Right cardiac atrium (tissue), 5 donors: ENCODE measurements at regions not wholly inside any gene's neighbourhood (a gene's known extent, or its start where the extent isn't known, plus 50 kb on each side); places are given as distances from the start of the nearest gene placed in this dataset.

Experiments
- ATAC-seq, 2 donors: fragments of 200-7000 bp; cut with Tn5 transposase; one replicate each; pipeline versions ENCODE4 v1.8.0 to v1.9.1; 2020; ENCODE audit warnings: moderate library complexity in 2 of 2, mild to moderate bottlenecking in 1 of 2
- DNase-seq, 3 donors: peaks; one replicate each; pipeline ENCODE4 v3.0.0-alpha.2; 2020
- H3K27ac ChIP-seq: one replicate; pipeline ENCODE4 v1.5.1; 2013; ENCODE audit warnings: mild to moderate bottlenecking, low read length, control low read depth, moderate library complexity
- H3K27me3 ChIP-seq: one replicate; pipeline ENCODE4 v1.6.1; 2013; ENCODE audit not compliant: control insufficient read depth, insufficient read depth
- H3K4me1 ChIP-seq: one replicate; pipeline ENCODE4 v1.6.1; 2013; ENCODE audit warnings: low read length; ENCODE audit not compliant: control insufficient read depth, insufficient read depth
- H3K4me3 ChIP-seq: one replicate; pipeline ENCODE4 v1.5.1; 2013; ENCODE audit warnings: low read length, control low read depth
- H3K9me3 ChIP-seq: one replicate; pipeline ENCODE4 v1.6.1; 2013; ENCODE audit warnings: low read length; ENCODE audit not compliant: control insufficient read depth
- WGBS: extraction: QIAGEN DNeasy Blood & Tissue Kit; methylation state at CpG from one replicate; pipeline ENCODE4 v1.1.7; 2013; 5-methylcytosine and 5-hydroxymethylcytosine counted together
- intact Hi-C, 4 donors: fragments of 100-400 bp; cut with DNase I; formaldehyde crosslinking; loops; one replicate each; pipeline versions ENCODE4 v1.11.0 to v1.14.0; 2022 to 2023
- donor health status: healthy with polysubstance abuse.
- donor health status: DM: no; HTN: yes; CAD: no.
- donor health status: DM: no; HTN: no; CAD: no.
- donor health status: DM: no; HTN: yes; CAD: no; lungs with severe emphysema.
- donor health status: DM: yes; HTN: yes; CAD: no.

- H3K27ac ChIP-seq = no peak overlapping the region
- DNase-seq (no peak), ATAC-seq (no peak)
- no peaks in the 10 kb centered on the region for H3K9me3 ChIP-seq
- 46% methylated on average over 2 of the region's 2 CpGs for WGBS
- H3K27me3 ChIP-seq = no peaks in the 10 kb centered on the region
- intact Hi-C loops = no loop called here
- H3K4me3 ChIP-seq = no peak overlapping the region
- H3K4me1 ChIP-seq = no peaks in the 10 kb centered on the region
Measured at GRCh38 chr1:96363826-96364225, 357.8 kb upstream of the PTBP2 start.

DNA sequence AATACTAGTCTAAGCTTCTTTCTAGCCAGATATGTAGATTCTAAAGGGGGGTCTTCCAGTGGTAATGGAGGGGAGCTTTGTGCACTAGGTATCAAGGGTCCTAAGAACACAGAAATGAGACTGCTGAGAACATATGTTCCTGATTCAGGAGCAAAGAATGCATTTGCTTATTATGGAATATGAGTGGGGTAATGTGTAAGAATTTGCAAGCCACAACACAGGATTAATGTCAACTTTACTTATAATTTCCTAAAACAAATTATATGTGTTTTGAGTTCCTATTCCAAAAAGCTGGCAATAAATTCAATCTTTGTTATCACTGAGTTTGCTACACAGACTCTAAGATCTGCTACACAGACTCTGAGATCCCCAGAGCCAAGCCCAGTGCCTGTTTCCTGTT, 357.0 kb upstream of the PTBP2 start:
- no peaks in the 10 kb centered on the region for H3K9me3 ChIP-seq
- intact Hi-C loops = no loop called here
- no peaks in the 10 kb centered on the region for H3K4me1 ChIP-seq
- H3K27ac ChIP-seq = no peak overlapping the region
- ATAC-seq (no peak), DNase-seq (no peak)
- no peak overlapping the region for H3K4me3 ChIP-seq
- no peaks in the 10 kb centered on the region for H3K27me3 ChIP-seq

GRCh38 chr1:96365076-96365475, 356.5 kb upstream of the PTBP2 start:
- no peak for DNase-seq
- WGBS = 51% methylated on average over 1 of the region's 1 CpG
- no peaks in the 10 kb centered on the region for H3K27me3 ChIP-seq
- no peaks in the 10 kb centered on the region for H3K4me1 ChIP-seq
- no peak overlapping the region for H3K27ac ChIP-seq
- no peak overlapping the region for H3K4me3 ChIP-seq
- intact Hi-C loops = no loop called here
- no peak for ATAC-seq
- H3K9me3 ChIP-seq = no peaks in the 10 kb centered on the region

DNA sequence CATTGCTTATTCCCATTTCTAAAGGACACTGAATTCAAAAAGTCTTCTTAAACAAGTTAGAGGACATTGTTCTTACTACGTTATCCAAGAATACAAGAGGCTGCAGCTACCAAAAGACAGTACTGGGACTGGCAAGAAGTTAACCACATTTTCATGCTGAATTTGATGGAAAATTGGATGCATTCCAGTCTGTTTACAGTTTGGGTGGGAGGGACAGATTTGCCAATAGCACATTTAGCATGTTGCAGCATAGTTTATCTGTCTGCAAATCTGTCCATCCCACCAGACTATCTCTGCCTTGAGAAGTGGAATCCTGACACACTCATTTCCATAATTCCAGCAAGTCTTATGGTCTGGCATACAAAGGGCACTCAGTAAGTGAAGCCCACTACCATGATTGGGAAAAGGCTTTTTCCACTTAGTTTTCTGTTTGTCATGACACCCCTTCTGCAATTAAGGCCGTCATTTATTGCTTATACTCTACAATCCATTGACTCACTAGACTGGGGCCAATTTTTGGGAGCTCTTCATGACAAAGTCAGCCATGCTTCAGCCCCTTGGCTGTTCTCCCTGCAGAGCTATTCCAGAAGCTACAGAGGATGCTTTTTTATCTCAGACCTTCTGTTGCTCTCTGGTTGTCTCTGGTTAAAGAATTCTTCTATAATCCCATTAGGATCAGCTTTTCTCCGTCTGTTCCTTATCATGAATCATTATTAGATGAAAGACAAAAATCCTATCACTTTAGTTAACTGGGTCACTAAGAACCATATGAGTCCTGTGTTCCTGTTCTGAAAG, 355.8 kb upstream of the PTBP2 start:
- intact Hi-C loops = no loop called here
- DNase-seq = no peak
- Histone ChIP-seq H3K4me1 (no peaks in the 10 kb centered on the region), H3K27ac (no peak overlapping the region), H3K4me3 (no peak overlapping the region), H3K9me3 (no peaks in the 10 kb centered on the region), H3K27me3 (no peaks in the 10 kb centered on the region)
- 67% methylated on average over 3 of the region's 3 CpGs for WGBS
- ATAC-seq = no peak

DNA sequence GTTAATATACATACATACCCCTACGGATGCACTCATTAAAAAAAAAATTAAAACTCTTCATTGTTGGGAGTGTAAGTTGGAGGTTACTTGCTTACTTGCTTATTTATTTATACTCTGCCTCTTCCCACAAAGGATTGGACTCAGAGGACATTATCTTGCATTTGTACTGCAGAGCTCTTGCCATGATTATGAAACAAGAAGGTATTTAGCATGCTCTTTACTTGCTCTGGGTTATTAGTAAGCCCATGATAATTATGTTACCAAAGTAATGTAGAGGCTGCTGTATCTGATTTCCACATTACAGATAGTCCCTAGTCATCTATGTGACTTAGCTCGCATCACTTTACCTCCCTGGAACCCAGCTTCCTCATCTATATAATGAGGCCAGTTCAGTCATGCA, 355.1 kb upstream of the PTBP2 start:
- WGBS = 95% methylated on average over 2 of the region's 2 CpGs
- intact Hi-C loops = no loop called here
- DNase-seq (no peak), ATAC-seq (no peak)
- Histone ChIP-seq H3K4me1 (no peaks in the 10 kb centered on the region), H3K27ac (no peak overlapping the region), H3K4me3 (no peak overlapping the region), H3K9me3 (no peaks in the 10 kb centered on the region), H3K27me3 (no peaks in the 10 kb centered on the region)

DNA sequence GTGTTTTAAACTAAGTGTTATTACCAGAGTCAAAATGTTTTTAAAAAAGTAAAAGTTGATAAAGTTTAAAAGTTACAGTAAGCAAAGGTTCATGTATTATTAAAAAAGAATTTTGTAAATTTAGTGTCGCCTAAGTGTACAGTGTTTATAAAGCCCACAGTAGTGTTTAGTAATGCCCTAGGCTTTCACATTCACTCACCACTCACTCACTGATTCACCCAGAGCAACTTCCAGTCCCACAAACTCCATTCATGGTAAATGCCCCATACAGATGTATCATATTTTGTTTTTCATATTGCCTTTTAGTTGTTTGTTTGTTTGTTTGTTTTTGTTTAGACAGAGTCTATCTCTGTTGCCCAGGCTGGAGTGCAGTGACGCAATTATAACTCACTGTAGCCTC, 353.8 kb upstream of the PTBP2 start:
- DNase-seq = no peak

GRCh38 chr1:96370757-96371156, 350.8 kb upstream of the PTBP2 start:
- H3K27me3 ChIP-seq = no peaks in the 10 kb centered on the region
- no peak overlapping the region for H3K4me3 ChIP-seq
- H3K27ac ChIP-seq = no peak overlapping the region
- ATAC-seq = no peak
- no peak for DNase-seq
- H3K4me1 ChIP-seq = no peaks in the 10 kb centered on the region
- H3K9me3 ChIP-seq = no peaks in the 10 kb centered on the region
- WGBS = 58% methylated on average over 5 of the region's 5 CpGs
- intact Hi-C loops = no loop called here

More for the DNA sequence above, 353.8 kb upstream of the PTBP2 start:
- H3K27me3 ChIP-seq = no peaks in the 10 kb centered on the region
- no peak overlapping the region for H3K27ac ChIP-seq
- no peak for ATAC-seq
- H3K9me3 ChIP-seq = no peaks in the 10 kb centered on the region
- WGBS = 94% methylated on average over 2 of the region's 2 CpGs
- intact Hi-C loops = no loop called here
- no peak overlapping the region for H3K4me3 ChIP-seq
- H3K4me1 ChIP-seq = no peaks in the 10 kb centered on the region

- H3K27me3 ChIP-seq = no peaks in the 10 kb centered on the region
- 91% methylated on average over 1 of the region's 1 CpG for WGBS
- intact Hi-C loops = no loop called here
Measured at GRCh38 chr1:96372881-96373280, 348.7 kb upstream of the PTBP2 start.

GRCh38 chr1:96374076-96374762, 347.4 kb upstream of the PTBP2 start:
- H3K27me3 ChIP-seq = no peaks in the 10 kb centered on the region

More at GRCh38 chr1:96372881-96373280, 348.7 kb upstream of the PTBP2 start:
- H3K27ac ChIP-seq = no peak overlapping the region
- no peaks in the 10 kb centered on the region for H3K9me3 ChIP-seq
- ATAC-seq (no peak), DNase-seq (no peak)
- no peak overlapping the region for H3K4me3 ChIP-seq
- H3K4me1 ChIP-seq = no peaks in the 10 kb centered on the region

GRCh38 chr1:96376846-96377245, 344.7 kb upstream of the PTBP2 start:
- ATAC-seq (no peak), DNase-seq (no peak)
- Histone ChIP-seq H3K4me1 (no peaks in the 10 kb centered on the region), H3K4me3 (no peak overlapping the region), H3K9me3 (no peaks in the 10 kb centered on the region), H3K27me3 (no peaks in the 10 kb centered on the region), H3K27ac (no peak overlapping the region)
- intact Hi-C loops = no loop called here
- WGBS = 64% methylated on average over 1 of the region's 1 CpG

More at GRCh38 chr1:96374076-96374762, 347.4 kb upstream of the PTBP2 start:
- Histone ChIP-seq H3K9me3 (no peaks in the 10 kb centered on the region), H3K4me1 (no peaks in the 10 kb centered on the region), H3K27ac (no peak overlapping the region), H3K4me3 (no peak overlapping the region)
- WGBS = 80% methylated on average over 1 of the region's 1 CpG
- intact Hi-C loops = no loop called here
- DNase-seq = no peak
- no peak for ATAC-seq

- no peaks in the 10 kb centered on the region for H3K27me3 ChIP-seq
- 78% methylated on average over 2 of the region's 2 CpGs for WGBS
- intact Hi-C loops = no loop called here
Measured at GRCh38 chr1:96384611-96385010, 337.0 kb upstream of the PTBP2 start.

More at GRCh38 chr1:96384611-96385010, 337.0 kb upstream of the PTBP2 start:
- ATAC-seq (no peak), DNase-seq (no peak)
- Histone ChIP-seq H3K4me3 (no peak overlapping the region), H3K27ac (no peak overlapping the region), H3K4me1 (no peaks in the 10 kb centered on the region), H3K9me3 (no peaks in the 10 kb centered on the region)
